Ovary (tissue), 7 donors: ENCODE measurements at regions not wholly inside any gene's neighbourhood (a gene's known extent, or its start where the extent isn't known, plus 50 kb on each side); places are given as distances from the start of the nearest gene placed in this dataset.
"Not testable (repeated sequence)": the region's sequence is repeated elsewhere in the genome, so short reads cannot be mapped to it uniquely, and the experiment has no call there.

Experiments used
- DNase-seq, 5 donors: peaks; one replicate each; pipeline ENCODE4 v3.0.0-alpha.2; 2019 to 2020
- H3K27ac ChIP-seq, 2 donors: fragments of 200-600 bp; one replicate each; pipeline versions ENCODE4 v1.5.1 to v1.8.0; 2019 to 2022
- H3K27me3 ChIP-seq: fragments of 200-600 bp; one replicate; pipeline ENCODE4 v1.8.0; 2022
- H3K36me3 ChIP-seq: fragments of 200-600 bp; sonication (generic); one replicate; pipeline ENCODE4 v1.5.1; 2019
- H3K4me1 ChIP-seq: one replicate; pipeline ENCODE4 v1.8.1; 2013; ENCODE audit warnings: mild to moderate bottlenecking, moderate library complexity; ENCODE audit not compliant: insufficient read depth
- H3K4me3 ChIP-seq: fragments of 200-600 bp; sonication (generic); one replicate; pipeline ENCODE4 v1.5.1; 2017
- H3K9me3 ChIP-seq, 2 donors: fragments of 200-600 bp in 1 of 2; sonication (generic) in 1 of 2; one replicate each; pipeline versions ENCODE4 v1.5.1 to v1.8.1; 2013 to 2019; ENCODE audit warnings: mild to moderate bottlenecking in 1 of 2, moderate library complexity in 1 of 2
- CTCF ChIP-seq, 3 donors: fragments of 450-650 bp in 2 of 3; fragments of 200-600 bp in 1 of 3; IDR thresholded peaks; one replicate each; pipeline versions ENCODE4 v1.5.1 to v1.8.0; 2016 to 2022; ENCODE audit warnings: antibody characterized with exemption in 3 of 3, mild to moderate bottlenecking in 1 of 3
- EP300 ChIP-seq: sonication (generic); formaldehyde crosslinking; IDR thresholded peaks from one replicate; pipeline ENCODE4 v1.6.1; 2017; ENCODE audit warnings: antibody characterized with exemption
- POLR2A ChIP-seq: fragments of 450-650 bp; IDR thresholded peaks from one replicate; pipeline ENCODE4 v1.6.1; 2017; ENCODE audit warnings: antibody characterized with exemption, mild to moderate bottlenecking, moderate library complexity
- WGBS, 3 donors: extraction: QIAGEN DNeasy Blood & Tissue Kit in 1 of 3; methylation state at CpG; one replicate each; pipeline versions ENCODE4 v1.1.5 to v1.1.7; 2013 to 2017; 5-methylcytosine and 5-hydroxymethylcytosine counted together
- intact Hi-C, 4 donors: fragments of 100-400 bp; cut with DNase I; formaldehyde crosslinking; loops; one replicate each; pipeline versions ENCODE4 v1.11.0 to v1.15.1; 2022 to 2023
- donor health status: DM: no; HTN: no; CAD: no; lungs with moderate emphysema.
- donor health status: DM: no; HTN: no; CAD: no.
- donor health status: Bipolar disorder and iron deficiency.
- donor health status: DM: no; HTN: no; CAD: no.
- donor health status: DM: yes; HTN: yes; CAD: no.

- DNase-seq = no peak
- WGBS, 3 donors = 16 to 42% (median 25%) methylated on average over 2 of the region's 2 CpGs
- H3K4me3 ChIP-seq = no peak overlapping the region
- no peaks in the 10 kb centered on the region for H3K4me1 ChIP-seq
- no peak overlapping the region for H3K27ac ChIP-seq
- no peak for TF ChIP-seq EP300
- no peak for TF ChIP-seq CTCF (IDR thresholded peaks at IDR 0.05)
- no peak for TF ChIP-seq POLR2A
- H3K27me3 ChIP-seq = no peaks in the 10 kb centered on the region
- intact Hi-C loops = no loop called here
- H3K9me3 ChIP-seq = no peaks in the 10 kb centered on the region
- no peaks in the 10 kb centered on the region for H3K36me3 ChIP-seq
Measured at GRCh38 chr6:104460738-104461483, 398.8 kb downstream of the HACE1 start.

GRCh38 chr6:104459543-104459942 lies 400.2 kb downstream of the HACE1 start:
- Histone ChIP-seq H3K9me3 (no peaks in the 10 kb centered on the region), H3K4me3 (no peak overlapping the region), H3K36me3 (no peaks in the 10 kb centered on the region), H3K27me3 (no peaks in the 10 kb centered on the region), H3K27ac (no peak overlapping the region), H3K4me1 (no peaks in the 10 kb centered on the region)
- intact Hi-C loops = no loop called here
- TF ChIP-seq EP300 (no peak), CTCF (IDR thresholded peaks at IDR 0.05) (no peak), POLR2A (no peak)
- 90 to 93% (median 91%) methylated on average over 1 of the region's 1 CpG for WGBS, 3 donors
- DNase-seq = no peak

GRCh38 chr6:104449918-104450317 lies 409.8 kb downstream of the HACE1 start:
- no peak for TF ChIP-seq EP300
- TF ChIP-seq CTCF (IDR thresholded peaks at IDR 0.05) = no peak
- no peak for TF ChIP-seq POLR2A
- WGBS, 3 donors = 8 to 29% (median 15%) methylated on average over 1 of the region's 1 CpG
- intact Hi-C loops = no loop called here

GRCh38 chr6:104446101-104447080 lies 413.3 kb downstream of the HACE1 start:
- H3K27me3 ChIP-seq, H3K9me3 ChIP-seq, H3K4me1 ChIP-seq, H3K27ac ChIP-seq, H3K4me3 ChIP-seq, intact Hi-C loops, H3K36me3 ChIP-seq: not testable (repeated sequence)
- 95 to 97% (median 96%) methylated on average over 45 of the region's 45 CpGs for WGBS, 3 donors
- peak in 1 of 5 donors; percentile 16 for DNase-seq

More at GRCh38 chr6:104449918-104450317, 409.8 kb downstream of the HACE1 start:
- Histone ChIP-seq H3K36me3 (no peaks in the 10 kb centered on the region), H3K4me1 (peaks cover 2% of the 10 kb centered on the region), H3K4me3 (no peak overlapping the region), H3K9me3 (no peaks in the 10 kb centered on the region), H3K27ac (no peak overlapping the region), H3K27me3 (no peaks in the 10 kb centered on the region)
- no peak for DNase-seq
